Brain microvascular endothelial cell (primary cell): ENCODE measurements at regions not wholly inside any gene's neighbourhood (a gene's known extent, or its start where the extent isn't known, plus 50 kb on each side); places are given as distances from the start of the nearest gene placed in this dataset.

Source experiments
- DNase-seq: peaks from one replicate; pipeline ENCODE4 v3.0.0-alpha.2; 2020
- H3K27ac ChIP-seq: fragments of 250-450 bp; sonication (Bioruptor Pico); 2 replicates; pipeline ENCODE4 v1.5.1; 2020; ENCODE audit warnings: mild to moderate bottlenecking, moderate library complexity
- H3K27me3 ChIP-seq: fragments of 250-450 bp; sonication (Bioruptor Pico); replicated peaks from 2 replicates; pipeline ENCODE4 v1.5.1; 2020; ENCODE audit warnings: mild to moderate bottlenecking
- H3K36me3 ChIP-seq: fragments of 250-450 bp; sonication (Bioruptor Pico); replicated peaks from 2 replicates; pipeline ENCODE4 v1.5.1; 2020; ENCODE audit warnings: mild to moderate bottlenecking
- H3K4me3 ChIP-seq: 2 replicates; pipeline ENCODE4 v1.5.1; 2011; ENCODE audit warnings: low read depth, mild to moderate bottlenecking, control low read depth, low read length, moderate library complexity
- in situ Hi-C: cut with HindIII; loops from 2 replicates; pipeline ENCODE4 v1.10.0; 2017; ENCODE audit warnings: low sequenced_read_pairs, low pct_ligation_motif_present
- TF ChIP-seq, protein P1 (sequence below): IDR thresholded peaks from 2 replicates; pipeline ENCODE4 v1.5.1; 2011; ENCODE audit warnings: low read depth, mild to moderate bottlenecking, moderate library complexity, low read length, control low read depth, inconsistent platforms; ENCODE audit errors: missing control alignments

GRCh38 chr1:67555461-67556296 is 125.5 kb upstream of the SERBP1 start:
- no peak for DNase-seq
- TF ChIP-seq, protein P1, sequence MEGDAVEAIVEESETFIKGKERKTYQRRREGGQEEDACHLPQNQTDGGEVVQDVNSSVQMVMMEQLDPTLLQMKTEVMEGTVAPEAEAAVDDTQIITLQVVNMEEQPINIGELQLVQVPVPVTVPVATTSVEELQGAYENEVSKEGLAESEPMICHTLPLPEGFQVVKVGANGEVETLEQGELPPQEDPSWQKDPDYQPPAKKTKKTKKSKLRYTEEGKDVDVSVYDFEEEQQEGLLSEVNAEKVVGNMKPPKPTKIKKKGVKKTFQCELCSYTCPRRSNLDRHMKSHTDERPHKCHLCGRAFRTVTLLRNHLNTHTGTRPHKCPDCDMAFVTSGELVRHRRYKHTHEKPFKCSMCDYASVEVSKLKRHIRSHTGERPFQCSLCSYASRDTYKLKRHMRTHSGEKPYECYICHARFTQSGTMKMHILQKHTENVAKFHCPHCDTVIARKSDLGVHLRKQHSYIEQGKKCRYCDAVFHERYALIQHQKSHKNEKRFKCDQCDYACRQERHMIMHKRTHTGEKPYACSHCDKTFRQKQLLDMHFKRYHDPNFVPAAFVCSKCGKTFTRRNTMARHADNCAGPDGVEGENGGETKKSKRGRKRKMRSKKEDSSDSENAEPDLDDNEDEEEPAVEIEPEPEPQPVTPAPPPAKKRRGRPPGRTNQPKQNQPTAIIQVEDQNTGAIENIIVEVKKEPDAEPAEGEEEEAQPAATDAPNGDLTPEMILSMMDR, result no peak
- H3K27me3 ChIP-seq, result no peaks in the 10 kb centered on the region

GRCh38 chr1:67556297-67556900 is 126.2 kb upstream of the SERBP1 start:
- Histone ChIP-seq H3K36me3 (no peaks in the 10 kb centered on the region), H3K27ac (no peak overlapping the region), H3K4me3 (no peak overlapping the region), H3K27me3 (no peaks in the 10 kb centered on the region)
- TF ChIP-seq, protein P1, result no peak
- DNase-seq, result no peak
- in situ Hi-C loops, result no loop called here

More at GRCh38 chr1:67555461-67556296, 125.5 kb upstream of the SERBP1 start:
- in situ Hi-C loops, result no loop called here
- Histone ChIP-seq H3K27ac (no peak overlapping the region), H3K4me3 (no peak overlapping the region), H3K36me3 (no peaks in the 10 kb centered on the region)

GRCh38 chr1:67557696-67558448 is 127.1 kb upstream of the GADD45A start:
- Histone ChIP-seq H3K4me3 (no peak overlapping the region), H3K36me3 (no peaks in the 10 kb centered on the region), H3K27me3 (no peaks in the 10 kb centered on the region), H3K27ac (no peak overlapping the region)
- TF ChIP-seq, protein P1, result no peak
- in situ Hi-C loops, result no loop called here
- DNase-seq, result no peak

DNA sequence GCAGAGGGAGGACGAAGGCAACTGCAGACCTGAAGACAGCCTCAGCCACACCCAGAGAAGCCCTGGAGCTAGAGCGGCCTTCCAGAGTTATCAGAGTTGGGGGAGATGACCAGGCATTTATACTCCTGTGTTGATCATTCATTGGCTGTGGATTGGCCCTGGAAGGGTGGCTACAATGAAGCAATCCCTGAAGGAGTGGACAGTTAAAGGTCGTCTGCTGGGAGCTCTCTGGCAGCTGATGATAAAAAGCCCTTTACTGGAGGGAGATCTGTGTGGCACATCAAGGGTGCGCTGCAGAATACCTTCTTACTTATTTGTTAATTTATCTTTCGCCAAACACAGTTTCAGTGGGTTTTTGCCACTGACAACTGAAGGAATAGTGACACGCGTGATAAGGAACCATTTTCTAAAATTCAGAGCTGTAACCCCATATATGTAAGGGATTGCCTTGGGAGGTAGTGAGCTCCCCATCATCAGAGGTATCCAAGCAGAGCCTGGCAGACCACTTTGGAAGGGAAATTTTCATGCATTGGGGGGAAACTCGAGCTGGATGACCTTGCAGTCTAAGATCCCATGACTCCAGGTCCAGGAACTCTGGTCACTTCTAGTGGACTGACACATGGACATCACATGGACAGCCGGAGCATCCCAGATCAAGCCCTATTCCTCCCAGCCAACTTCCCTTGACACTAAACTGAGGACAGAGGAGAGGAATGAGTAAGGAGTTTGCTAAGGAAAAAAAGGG is 126.4 kb upstream of the GADD45A start:
- in situ Hi-C loops, result no loop called here
- peak overlapping the region; percentile 1 for H3K27ac ChIP-seq
- DNase-seq, result no peak
- H3K27me3 ChIP-seq, result no peaks in the 10 kb centered on the region
- no peak overlapping the region for H3K4me3 ChIP-seq
- H3K36me3 ChIP-seq, result no peaks in the 10 kb centered on the region
- TF ChIP-seq, protein P1, result no peak

DNA sequence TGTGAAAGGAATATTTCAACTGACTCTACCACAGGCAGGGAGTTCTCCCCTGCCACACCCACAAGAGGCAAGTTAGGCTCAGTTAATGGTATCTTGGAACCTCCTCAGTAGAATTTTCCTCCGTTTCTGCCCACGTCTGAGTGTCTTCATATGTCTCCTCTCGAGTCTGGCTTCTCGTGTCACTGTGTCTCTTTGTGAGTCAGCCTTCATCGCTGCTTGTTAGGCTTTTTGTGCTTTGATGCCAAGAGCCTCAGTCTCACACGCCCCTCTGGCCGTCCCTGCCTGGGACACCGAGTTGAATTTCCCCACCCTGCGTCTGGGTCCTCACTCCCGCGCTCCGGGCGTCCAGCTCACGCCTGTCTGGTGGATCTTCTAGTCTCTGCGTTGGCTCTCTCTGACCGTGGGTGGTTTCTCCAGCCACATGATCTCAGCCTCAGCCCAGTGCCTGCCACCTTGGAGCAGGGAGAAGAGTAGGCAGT is 125.7 kb upstream of the GADD45A start:
- Histone ChIP-seq H3K4me3 (peak overlapping the region; percentile 24), H3K36me3 (no peaks in the 10 kb centered on the region), H3K27me3 (no peaks in the 10 kb centered on the region), H3K27ac (peak overlapping the region; percentile 1)
- DNase-seq, result peak; percentile 57
- in situ Hi-C loops, result no loop called here
- TF ChIP-seq, protein P1, result no peak
